A549 (cell line): ENCODE measurements at regions not wholly inside any gene's neighbourhood (a gene's known extent, or its start where the extent isn't known, plus 50 kb on each side); places are given as distances from the start of the nearest gene placed in this dataset.
"Not testable (repeated sequence)": the region's sequence is repeated elsewhere in the genome, so short reads cannot be mapped to it uniquely, and the experiment has no call there.

Experiments
- ATAC-seq, 2 experiments: fragments of 200-7000 bp in 1 of 2; fragments of >200 bp in 1 of 2; cut with Nextera tagmentation in 1 of 2; cut with Tn5 transposase in 1 of 2; 3 replicates each; pipeline versions ENCODE4 v1.8.0 to v1.9.1; 2018 to 2020; ENCODE audit warnings: mild to moderate bottlenecking in 1 of 2, moderate library complexity in 1 of 2
- CTCF ChIA-PET: fragments of 300-600 bp; sonication (Branson Sonifier 250); formaldehyde crosslinking; extraction: SDS; loops from one replicate; lab custom pipeline; 2021; ENCODE audit warnings: antibody characterized with exemption, inconsistent platforms; lab: Yijun Ruan, JAX
- POLR2A ChIA-PET: fragments of 350-600 bp; formaldehyde crosslinking; extraction: SDS; loops from one replicate; lab custom pipeline; 2021; ENCODE audit warnings: antibody characterized with exemption, inconsistent platforms; lab: Yijun Ruan, JAX
- DNase-seq, 2 experiments: peaks; one replicate each; pipeline versions ENCODE4 v3.0.0 to v3.0.0-alpha.2; 2011 to 2016; ENCODE audit warnings: low read depth in 1 of 2, low spot score in 1 of 2
- FAIRE-seq: peaks from 2 replicates; lab custom pipeline; 2011; peaks lifted over from hg19 to GRCh38; lab: Jason Lieb, UNC
- H3K27ac ChIP-seq, 2 experiments: fragments of >200 bp; sonication (Bioruptor Twin); formaldehyde crosslinking; 3 replicates each; pipeline ENCODE4 v1.5.1; 2016 to 2017
- H3K4me1 ChIP-seq: fragments of >200 bp; sonication (Bioruptor Twin); formaldehyde crosslinking; 3 replicates; pipeline ENCODE4 v1.6.1; 2016
- H3K4me2 ChIP-seq: fragments of >200 bp; sonication (Bioruptor Twin); formaldehyde crosslinking; 3 replicates; pipeline ENCODE4 v1.6.1; 2016
- H3K4me3 ChIP-seq: fragments of >200 bp; sonication (Bioruptor Twin); formaldehyde crosslinking; 3 replicates; pipeline ENCODE4 v1.5.1; 2016
- H3K9me3 ChIP-seq: fragments of >200 bp; sonication (Bioruptor Twin); formaldehyde crosslinking; 3 replicates; pipeline ENCODE4 v1.6.1; 2016
- CEBPB ChIP-seq, 2 experiments: fragments of >200 bp in 1 of 2; sonication (Bioruptor Twin) in 1 of 2; formaldehyde crosslinking in 1 of 2; IDR thresholded peaks; 2 replicates each; pipeline ENCODE4 v1.6.1; 2012 to 2016
- CHD2 ChIP-seq: fragments of 150-350 bp; IDR thresholded peaks from 2 replicates; pipeline ENCODE4 v1.6.1; 2014; ENCODE audit warnings: low read length; ENCODE audit not compliant: partially characterized antibody
- FOXS1 ChIP-seq: fragments of 250-450 bp; sonication (Bioruptor Pico); IDR thresholded peaks from 2 replicates; pipeline ENCODE4 v1.5.0; 2020; ENCODE audit warnings: mild to moderate bottlenecking, moderate library complexity
- GATA3 ChIP-seq: IDR thresholded peaks from 2 replicates; pipeline ENCODE4 v1.6.1; 2012; ENCODE audit warnings: borderline replicate concordance
- HEYL ChIP-seq: fragments of 250-450 bp; sonication (Bioruptor Pico); IDR thresholded peaks from 2 replicates; pipeline ENCODE4 v1.8.0; 2021; ENCODE audit warnings: mild to moderate bottlenecking, moderate library complexity
- JUNB ChIP-seq: fragments of >200 bp; sonication (Bioruptor Twin); formaldehyde crosslinking; IDR thresholded peaks from 2 replicates; pipeline ENCODE4 v1.6.1; 2016
- KDM5A ChIP-seq: fragments of 200-600 bp; sonication (generic); IDR thresholded peaks from 2 replicates; pipeline ENCODE4 v1.6.1; 2016; ENCODE audit warnings: antibody characterized with exemption, mild to moderate bottlenecking
- PHF8 ChIP-seq: fragments of 200-600 bp; sonication (generic); IDR thresholded peaks from 2 replicates; pipeline ENCODE4 v1.6.1; 2016; ENCODE audit warnings: low read depth, mild to moderate bottlenecking, antibody characterized with exemption, moderate library complexity, borderline replicate concordance
- POLR2A ChIP-seq: IDR thresholded peaks from 2 replicates; pipeline ENCODE4 v1.6.1; 2012; ENCODE audit warnings: mild to moderate bottlenecking, low read length
- POLR2AphosphoS2 ChIP-seq: conservative IDR thresholded peaks from 2 replicates; pipeline ENCODE4 v1.6.1; 2012; ENCODE audit warnings: low read length, improper control_type of control experiment, inconsistent platforms
- RAD21 ChIP-seq, 2 experiments: fragments of >200 bp in 1 of 2; sonication (Bioruptor Twin) in 1 of 2; formaldehyde crosslinking in 1 of 2; IDR thresholded peaks in 1 of 2; conservative IDR thresholded peaks in 1 of 2; 2 replicates in 1 of 2; 3 replicates in 1 of 2; pipeline ENCODE4 v1.6.1; 2012 to 2018; ENCODE audit warnings: inconsistent platforms in 1 of 2
- RARB ChIP-seq: fragments of 250-450 bp; sonication (Bioruptor Pico); IDR thresholded peaks from 2 replicates; pipeline ENCODE4 v1.8.0; 2021; ENCODE audit warnings: mild to moderate bottlenecking, moderate library complexity
- RFX5 ChIP-seq: fragments of 450-650 bp; IDR thresholded peaks from 2 replicates; pipeline ENCODE4 v1.7.1; 2014; ENCODE audit warnings: antibody characterized with exemption, mild to moderate bottlenecking, moderate library complexity
- RNF2 ChIP-seq: fragments of 200-600 bp; sonication (generic); IDR thresholded peaks from 2 replicates; pipeline ENCODE4 v1.6.1; 2016; ENCODE audit warnings: low read depth, mild to moderate bottlenecking, antibody characterized with exemption, moderate library complexity, borderline replicate concordance
- SMC3 ChIP-seq: fragments of >200 bp; sonication (Bioruptor Twin); formaldehyde crosslinking; IDR thresholded peaks from 3 replicates; pipeline ENCODE4 v1.6.1; 2018; ENCODE audit warnings: inconsistent platforms
- SREBF2 ChIP-seq: fragments of 450-650 bp; IDR thresholded peaks from 2 replicates; pipeline ENCODE4 v1.6.1; 2014; ENCODE audit warnings: mild to moderate bottlenecking, moderate library complexity
- TP53 ChIP-seq: fragments of 250-450 bp; sonication (Bioruptor Pico); IDR thresholded peaks from 2 replicates; pipeline ENCODE4 v1.5.0; 2021; ENCODE audit warnings: mild to moderate bottlenecking, moderate library complexity
- USF2 ChIP-seq: fragments of 450-650 bp; IDR thresholded peaks from 2 replicates; pipeline ENCODE4 v1.6.1; 2014; ENCODE audit warnings: antibody characterized with exemption
- ZSCAN20 ChIP-seq: fragments of 250-450 bp; sonication (Bioruptor Pico); IDR thresholded peaks from 2 replicates; pipeline ENCODE4 v1.8.0; 2022; ENCODE audit warnings: mild to moderate bottlenecking, moderate library complexity
- WGBS: methylation state at CpG from one replicate; pipeline ENCODE4 v1.1.6; 2017; ENCODE audit errors: missing lambda C conversion rate; 5-methylcytosine and 5-hydroxymethylcytosine counted together
- TF ChIP-seq, protein P1 (sequence below): fragments of 250-450 bp; sonication (Bioruptor Pico); IDR thresholded peaks from 2 replicates; pipeline ENCODE4 v1.5.0; 2020; ENCODE audit warnings: low read depth, mild to moderate bottlenecking, moderate library complexity
- TF ChIP-seq, protein P2 (sequence below): fragments of >200 bp; sonication (Bioruptor Twin); formaldehyde crosslinking; IDR thresholded peaks from 2 replicates; pipeline ENCODE4 v1.6.1; 2016
- TF ChIP-seq, protein P3 (sequence below): fragments of 200-600 bp; sonication (generic); IDR thresholded peaks from 2 replicates; pipeline ENCODE4 v1.6.1; 2016; ENCODE audit warnings: antibody characterized with exemption, mild to moderate bottlenecking, moderate library complexity

DNA sequence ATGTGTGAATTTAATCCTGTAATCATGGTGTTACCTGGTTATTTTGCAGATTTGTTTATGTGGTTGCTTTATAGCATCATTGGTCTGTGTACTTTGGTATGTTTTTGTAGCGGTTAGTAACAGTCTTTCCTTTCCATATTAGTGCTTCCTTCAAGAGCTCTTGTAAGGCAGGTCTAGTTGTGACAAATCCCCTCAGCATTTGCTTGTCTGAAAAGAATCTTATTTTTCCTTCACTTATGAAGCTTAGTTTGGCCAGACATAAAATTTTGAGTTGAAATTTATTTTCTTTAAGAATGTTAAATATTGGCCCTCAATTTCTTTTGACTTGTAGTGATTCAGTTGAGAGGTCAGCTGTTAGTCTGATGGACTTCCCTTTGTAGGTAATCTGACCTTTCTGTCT is 1096.1 kb upstream of the SLIT2 start:
- Histone ChIP-seq H3K4me2 (no peak overlapping the region), H3K27ac (no peak overlapping the region), H3K4me3 (no peak overlapping the region), H3K9me3 (no peaks in the 10 kb centered on the region), H3K4me1 (no peaks in the 10 kb centered on the region)
- WGBS = 9% methylated on average over 1 of the region's 1 CpG
- ChIA-PET CTCF (interaction anchor here (1.2 kb wide), 1 partner anchor 11 kb away, joined by 4 read pairs; no protein-coding TSS in a partner anchor), POLR2A (no interaction called here)
- ATAC-seq (no peak), DNase-seq (peak in 1 of 2 experiments; percentile 1), FAIRE-seq (no peak)
- TF ChIP-seq POLR2A (no peak), SREBF2 (no peak), CEBPB (IDR thresholded peaks at IDR 0.05) (no peak)

GRCh38 chr4:19154267-19154666 is 1097.4 kb upstream of the SLIT2 start:
- H3K9me3 ChIP-seq, H3K4me1 ChIP-seq, FAIRE-seq, POLR2A ChIA-PET, H3K27ac ChIP-seq, H3K4me3 ChIP-seq, DNase-seq, H3K4me2 ChIP-seq, ATAC-seq, CTCF ChIA-PET: not testable (repeated sequence)
- 5% methylated on average over 5 of the region's 5 CpGs for WGBS

GRCh38 chr4:19152264-19152663 is 1099.4 kb upstream of the SLIT2 start:
- Histone ChIP-seq H3K9me3 (no peaks in the 10 kb centered on the region), H3K4me3 (no peak overlapping the region), H3K4me2 (no peak overlapping the region), H3K4me1 (no peaks in the 10 kb centered on the region), H3K27ac (no peak overlapping the region)
- no peak for ATAC-seq
- no peak for FAIRE-seq
- TF ChIP-seq RFX5 (no peak), KDM5A (no peak), RAD21 (conservative IDR thresholded peaks at IDR 0.05 in 1 of 2, IDR thresholded peaks at IDR 0.05 in 1 of 2) (no peak), POLR2A (no peak), SMC3 (no peak), TP53 (CRISPR knock-in tag) (no peak), GATA3 (no peak), HEYL (CRISPR knock-in tag) (no peak)
- TF ChIP-seq, protein P1, sequence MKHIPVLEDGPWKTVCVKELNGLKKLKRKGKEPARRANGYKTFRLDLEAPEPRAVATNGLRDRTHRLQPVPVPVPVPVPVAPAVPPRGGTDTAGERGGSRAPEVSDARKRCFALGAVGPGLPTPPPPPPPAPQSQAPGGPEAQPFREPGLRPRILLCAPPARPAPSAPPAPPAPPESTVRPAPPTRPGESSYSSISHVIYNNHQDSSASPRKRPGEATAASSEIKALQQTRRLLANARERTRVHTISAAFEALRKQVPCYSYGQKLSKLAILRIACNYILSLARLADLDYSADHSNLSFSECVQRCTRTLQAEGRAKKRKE (CRISPR knock-in tag) = no peak
- TF ChIP-seq, protein P2, sequence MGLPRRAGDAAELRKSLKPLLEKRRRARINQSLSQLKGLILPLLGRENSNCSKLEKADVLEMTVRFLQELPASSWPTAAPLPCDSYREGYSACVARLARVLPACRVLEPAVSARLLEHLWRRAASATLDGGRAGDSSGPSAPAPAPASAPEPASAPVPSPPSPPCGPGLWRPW = no peak
- 3% methylated on average over 2 of the region's 2 CpGs for WGBS
- ChIA-PET CTCF (no interaction called here), POLR2A (no interaction called here)
- DNase-seq = no peak

DNA sequence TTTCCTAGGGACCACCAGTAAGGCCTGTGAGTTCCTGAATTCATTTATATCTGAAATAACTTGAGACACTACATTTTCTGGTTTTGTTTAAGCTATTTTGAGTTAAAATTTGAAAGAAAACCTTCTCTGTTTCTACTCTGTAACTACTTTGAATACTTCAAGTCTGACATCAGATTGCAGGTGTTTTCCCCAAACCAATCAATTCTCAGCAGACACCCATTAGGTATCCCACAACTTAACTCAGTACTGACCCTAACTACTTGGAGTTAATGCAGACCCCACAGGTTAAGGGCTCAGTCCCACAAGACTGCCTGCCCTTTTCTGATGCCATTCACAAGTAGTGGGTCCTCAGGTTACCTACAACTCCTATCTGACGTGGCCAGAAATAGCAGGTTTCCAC is 1100.0 kb upstream of the SLIT2 start:
- TF ChIP-seq RARB (CRISPR knock-in tag) (no peak), JUNB (no peak), FOXS1 (CRISPR knock-in tag) (no peak), ZSCAN20 (CRISPR knock-in tag) (no peak)
- TF ChIP-seq, all 56 proteins: peak for 0
- no peak for ATAC-seq
- WGBS = 11% methylated on average over 1 of the region's 1 CpG
- POLR2A ChIA-PET = no interaction called here
- Histone ChIP-seq H3K4me3 (no peak overlapping the region), H3K4me1 (no peaks in the 10 kb centered on the region), H3K4me2 (no peak overlapping the region), H3K9me3 (no peaks in the 10 kb centered on the region), H3K27ac (no peak overlapping the region)
- no peak for DNase-seq
- FAIRE-seq = no peak
- CTCF ChIA-PET = no interaction called here

- no peak for TF ChIP-seq CEBPB (IDR thresholded peaks at IDR 0.05)
- TF ChIP-seq, protein P3, sequence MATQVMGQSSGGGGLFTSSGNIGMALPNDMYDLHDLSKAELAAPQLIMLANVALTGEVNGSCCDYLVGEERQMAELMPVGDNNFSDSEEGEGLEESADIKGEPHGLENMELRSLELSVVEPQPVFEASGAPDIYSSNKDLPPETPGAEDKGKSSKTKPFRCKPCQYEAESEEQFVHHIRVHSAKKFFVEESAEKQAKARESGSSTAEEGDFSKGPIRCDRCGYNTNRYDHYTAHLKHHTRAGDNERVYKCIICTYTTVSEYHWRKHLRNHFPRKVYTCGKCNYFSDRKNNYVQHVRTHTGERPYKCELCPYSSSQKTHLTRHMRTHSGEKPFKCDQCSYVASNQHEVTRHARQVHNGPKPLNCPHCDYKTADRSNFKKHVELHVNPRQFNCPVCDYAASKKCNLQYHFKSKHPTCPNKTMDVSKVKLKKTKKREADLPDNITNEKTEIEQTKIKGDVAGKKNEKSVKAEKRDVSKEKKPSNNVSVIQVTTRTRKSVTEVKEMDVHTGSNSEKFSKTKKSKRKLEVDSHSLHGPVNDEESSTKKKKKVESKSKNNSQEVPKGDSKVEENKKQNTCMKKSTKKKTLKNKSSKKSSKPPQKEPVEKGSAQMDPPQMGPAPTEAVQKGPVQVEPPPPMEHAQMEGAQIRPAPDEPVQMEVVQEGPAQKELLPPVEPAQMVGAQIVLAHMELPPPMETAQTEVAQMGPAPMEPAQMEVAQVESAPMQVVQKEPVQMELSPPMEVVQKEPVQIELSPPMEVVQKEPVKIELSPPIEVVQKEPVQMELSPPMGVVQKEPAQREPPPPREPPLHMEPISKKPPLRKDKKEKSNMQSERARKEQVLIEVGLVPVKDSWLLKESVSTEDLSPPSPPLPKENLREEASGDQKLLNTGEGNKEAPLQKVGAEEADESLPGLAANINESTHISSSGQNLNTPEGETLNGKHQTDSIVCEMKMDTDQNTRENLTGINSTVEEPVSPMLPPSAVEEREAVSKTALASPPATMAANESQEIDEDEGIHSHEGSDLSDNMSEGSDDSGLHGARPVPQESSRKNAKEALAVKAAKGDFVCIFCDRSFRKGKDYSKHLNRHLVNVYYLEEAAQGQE = no peak
- no peak for TF ChIP-seq RNF2
- no peak for TF ChIP-seq PHF8
- TF ChIP-seq POLR2AphosphoS2 = no peak
- TF ChIP-seq USF2 = no peak
- TF ChIP-seq CHD2 = no peak
- Histone ChIP-seq H3K4me3 (no peak overlapping the region), H3K4me1 (no peaks in the 10 kb centered on the region), H3K27ac (no peak overlapping the region), H3K4me2 (no peak overlapping the region), H3K9me3 (no peaks in the 10 kb centered on the region)
- 0% methylated on average over 3 of the region's 3 CpGs for WGBS
- DNase-seq (no peak), FAIRE-seq (no peak), ATAC-seq (no peak)
- CTCF ChIA-PET = no interaction called here
- POLR2A ChIA-PET = no interaction called here
Observed at GRCh38 chr4:19146038-19146437, 1105.7 kb upstream of the SLIT2 start.
